Right lobe of liver (tissue), 4 donors: ENCODE measurements at regions not wholly inside any gene's neighbourhood (a gene's known extent, or its start where the extent isn't known, plus 50 kb on each side); places are given as distances from the start of the nearest gene placed in this dataset.

Experiments used
- POLR2A ChIP-seq: fragments of 450-650 bp; IDR thresholded peaks from one replicate; pipeline ENCODE4 v1.6.1; 2017; ENCODE audit warnings: antibody characterized with exemption, mild to moderate bottlenecking
- TF ChIP-seq, protein P1 (sequence below), 4 donors: fragments of 200-600 bp in 3 of 4; fragments of 450-650 bp in 1 of 4; IDR thresholded peaks; one replicate each; pipeline versions ENCODE4 v1.5.1 to v1.8.0; 2016 to 2022; ENCODE audit warnings: antibody characterized with exemption in 4 of 4, mild to moderate bottlenecking in 2 of 4
- donor health status: DM: no; HTN: no; CAD: no.
- donor health status: DM: no; HTN: no; CAD: no.
- donor health status: DM: no; HTN: yes; CAD: no.

DNA sequence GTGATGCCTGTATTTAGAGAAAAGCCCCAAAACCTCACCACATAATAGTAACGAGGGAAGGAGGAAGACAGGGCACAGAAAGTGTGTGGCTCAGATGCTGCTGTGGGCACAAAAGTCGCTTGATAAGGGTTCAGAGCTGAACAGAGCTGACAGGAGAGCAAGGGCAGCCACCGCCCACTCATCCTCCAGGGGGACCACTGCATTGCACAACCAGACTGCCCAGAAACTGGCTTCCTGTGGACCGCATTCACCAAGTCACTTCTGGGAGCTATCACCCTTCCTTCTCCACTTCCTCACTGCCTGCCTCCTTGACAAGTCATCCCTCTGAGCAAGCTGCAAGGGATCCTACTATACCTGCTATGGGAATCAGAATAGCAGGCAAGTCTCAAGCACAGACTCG lies 512.4 kb upstream of the CDH11 start:
- TF ChIP-seq, protein P1, sequence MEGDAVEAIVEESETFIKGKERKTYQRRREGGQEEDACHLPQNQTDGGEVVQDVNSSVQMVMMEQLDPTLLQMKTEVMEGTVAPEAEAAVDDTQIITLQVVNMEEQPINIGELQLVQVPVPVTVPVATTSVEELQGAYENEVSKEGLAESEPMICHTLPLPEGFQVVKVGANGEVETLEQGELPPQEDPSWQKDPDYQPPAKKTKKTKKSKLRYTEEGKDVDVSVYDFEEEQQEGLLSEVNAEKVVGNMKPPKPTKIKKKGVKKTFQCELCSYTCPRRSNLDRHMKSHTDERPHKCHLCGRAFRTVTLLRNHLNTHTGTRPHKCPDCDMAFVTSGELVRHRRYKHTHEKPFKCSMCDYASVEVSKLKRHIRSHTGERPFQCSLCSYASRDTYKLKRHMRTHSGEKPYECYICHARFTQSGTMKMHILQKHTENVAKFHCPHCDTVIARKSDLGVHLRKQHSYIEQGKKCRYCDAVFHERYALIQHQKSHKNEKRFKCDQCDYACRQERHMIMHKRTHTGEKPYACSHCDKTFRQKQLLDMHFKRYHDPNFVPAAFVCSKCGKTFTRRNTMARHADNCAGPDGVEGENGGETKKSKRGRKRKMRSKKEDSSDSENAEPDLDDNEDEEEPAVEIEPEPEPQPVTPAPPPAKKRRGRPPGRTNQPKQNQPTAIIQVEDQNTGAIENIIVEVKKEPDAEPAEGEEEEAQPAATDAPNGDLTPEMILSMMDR (IDR thresholded peaks at IDR 0.05) = no peak
- no peak for TF ChIP-seq POLR2A
